ENCODE measurements at regions not wholly inside any gene's neighbourhood (a gene's known extent, or its start where the extent isn't known, plus 50 kb on each side); places are given as distances from the start of the nearest gene placed in this dataset.
A peak's percentile ranks its signal among the peaks of the same experiment; 100 is the strongest.
"Not testable (repeated sequence)": the region's sequence is repeated elsewhere in the genome, so short reads cannot be mapped to it uniquely, and the experiment has no call there.

- DNase-seq: no peak
Observed at GRCh38 chr10:119996944-119997343, 104.4 kb downstream of the SEC23IP start.

GRCh38 chr10:119997429-119997828 is 104.9 kb downstream of the SEC23IP start:
- no peak for DNase-seq

GRCh38 chr10:120002785-120003184 is 110.3 kb downstream of the SEC23IP start:
- no peak for DNase-seq

GRCh38 chr10:120005207-120006201 is 113.0 kb downstream of the SEC23IP start:
- no peak for DNase-seq

GRCh38 chr10:120007261-120007660 is 114.7 kb downstream of the SEC23IP start:
- DNase-seq: no peak

GRCh38 chr10:120011359-120012130 is 119.0 kb downstream of the SEC23IP start:
- DNase-seq: no peak

GRCh38 chr10:120012131-120012400 is 119.5 kb downstream of the SEC23IP start:
- no peak for DNase-seq

- no peak for DNase-seq
Observed at GRCh38 chr10:120012566-120012965, 120.0 kb downstream of the SEC23IP start.

GRCh38 chr10:120014031-120014430 is 121.5 kb downstream of the SEC23IP start:
- DNase-seq: no peak

GRCh38 chr10:120015064-120015463 is 122.5 kb downstream of the SEC23IP start:
- no peak for DNase-seq

- no peak for DNase-seq
Observed at GRCh38 chr10:120016906-120017305, 124.4 kb downstream of the SEC23IP start.

- no peak for DNase-seq
Observed at GRCh38 chr10:120017733-120018417, 125.3 kb downstream of the SEC23IP start.

GRCh38 chr10:120018695-120019094 is 126.2 kb downstream of the SEC23IP start:
- no peak for DNase-seq

- peak; percentile 34 for DNase-seq
Observed at GRCh38 chr10:120019568-120019967, 127.0 kb downstream of the SEC23IP start.

- no peak for DNase-seq
Observed at GRCh38 chr10:120022357-120022756, 129.8 kb downstream of the SEC23IP start.

- DNase-seq: no peak
Observed at GRCh38 chr10:120034236-120034635, 141.7 kb downstream of the SEC23IP start.

- no peak for DNase-seq
Observed at GRCh38 chr10:120039046-120039445, 146.5 kb downstream of the SEC23IP start.

- no peak for DNase-seq
Observed at GRCh38 chr10:120039826-120040225, 147.3 kb downstream of the SEC23IP start.

- no peak for DNase-seq
Observed at GRCh38 chr10:120041807-120042559, 149.5 kb downstream of the SEC23IP start.

GRCh38 chr10:120042705-120043104 is 150.2 kb downstream of the SEC23IP start:
- DNase-seq: no peak

GRCh38 chr10:120047373-120047772 is 154.8 kb downstream of the SEC23IP start:
- DNase-seq: not testable (repeated sequence)

- DNase-seq: no peak
Observed at GRCh38 chr10:120047926-120048325, 155.4 kb downstream of the SEC23IP start.

GRCh38 chr10:120048391-120048790 is 155.9 kb downstream of the SEC23IP start:
- no peak for DNase-seq
